HG02623 (cell line): ENCODE measurements at regions not wholly inside any gene's neighbourhood (a gene's known extent, or its start where the extent isn't known, plus 50 kb on each side); places are given as distances from the start of the nearest gene placed in this dataset.

ENCODE experiments used
- ATAC-seq: cut with Tn5 transposase; IDR thresholded peaks from one replicate; pipeline ENCODE4 v1.9.1; 2021; ENCODE audit warnings: moderate library complexity; ENCODE audit not compliant: unreplicated experiment

DNA sequence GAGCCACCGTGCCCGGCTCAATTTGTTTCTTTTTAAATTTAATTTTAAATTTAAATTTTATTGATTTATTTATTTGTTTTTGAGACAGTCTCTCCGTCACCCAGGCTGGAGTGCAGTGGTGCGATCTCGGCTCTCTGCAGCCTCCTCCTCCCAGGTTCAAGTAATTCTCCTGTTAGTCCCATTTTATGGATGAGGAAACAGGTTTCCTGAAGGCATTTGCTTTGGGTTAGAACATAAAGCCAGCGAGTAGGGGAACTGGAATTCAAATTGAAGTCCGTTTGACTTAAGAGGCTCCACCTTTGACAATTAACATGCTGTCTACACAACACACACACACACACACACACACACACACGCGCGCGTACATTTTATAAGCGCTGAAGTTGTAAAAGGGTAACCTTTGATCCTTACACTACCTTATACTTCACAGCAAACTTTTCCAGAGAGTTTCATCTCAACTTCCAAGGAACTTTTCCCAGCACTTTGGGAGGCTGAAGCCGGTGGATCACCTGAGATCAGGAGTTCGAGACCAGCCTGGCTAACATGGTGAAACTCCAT lies 232.0 kb downstream of the BCAS1 start:
- no peak for ATAC-seq

GRCh38 chr20:53837126-53837826 lies 233.1 kb downstream of the BCAS1 start:
- no peak for ATAC-seq

- ATAC-seq, result no peak
Observed at GRCh38 chr20:53834749-53835148, 235.6 kb downstream of the BCAS1 start.

GRCh38 chr20:53834062-53834442 lies 236.3 kb downstream of the BCAS1 start:
- no peak for ATAC-seq

DNA sequence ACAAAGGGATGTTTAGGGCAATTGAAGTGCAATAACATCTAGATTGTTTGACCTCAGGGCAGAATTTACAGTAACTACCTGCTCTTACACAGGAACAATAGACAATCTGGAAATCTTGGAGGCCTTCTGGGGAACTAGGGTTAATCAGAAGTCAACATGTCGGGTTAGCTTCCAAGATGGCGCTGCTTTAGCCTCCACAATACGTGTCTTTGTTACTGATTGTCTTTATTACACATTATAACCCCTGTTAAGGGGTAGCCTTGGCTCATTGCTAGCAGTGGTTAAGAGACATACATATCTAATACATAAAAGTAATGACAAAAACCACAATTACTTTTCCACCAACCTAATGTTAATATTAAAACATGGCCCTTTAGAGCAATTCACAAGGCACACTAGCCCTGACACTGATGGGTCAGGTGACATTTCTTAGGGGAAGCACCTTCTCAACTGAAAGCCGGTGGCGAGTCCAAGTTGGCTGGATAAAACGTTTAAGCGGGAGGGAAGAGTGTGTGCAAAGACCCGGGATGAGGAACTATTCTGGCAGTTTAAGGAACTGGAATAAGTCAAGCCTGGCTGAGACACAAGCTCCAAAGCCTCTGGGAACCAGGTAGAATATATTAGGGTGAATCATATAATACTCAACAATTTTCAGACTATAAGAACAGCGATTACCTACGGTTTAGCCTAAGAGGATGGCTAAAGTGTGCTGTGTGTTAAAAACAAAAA lies 236.9 kb downstream of the BCAS1 start:
- ATAC-seq, result no peak

DNA sequence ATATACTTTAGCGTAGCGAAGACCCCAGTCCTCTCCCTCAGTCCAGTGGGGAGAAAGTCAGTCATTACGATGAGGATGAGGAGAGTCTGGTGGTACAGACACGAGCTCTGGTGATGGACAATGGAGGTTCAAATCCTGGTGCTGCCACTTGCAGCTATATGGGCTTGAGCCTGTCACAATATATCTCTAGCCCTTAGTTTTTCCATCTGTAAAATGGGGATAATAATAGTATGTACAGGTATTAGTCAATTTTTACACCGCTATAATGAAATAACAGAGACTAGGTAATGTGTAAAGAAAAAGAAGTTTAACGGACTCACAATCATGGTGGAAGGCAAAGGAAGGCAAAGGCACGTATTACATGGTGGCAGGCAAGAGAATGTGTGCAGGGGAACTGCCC lies 237.9 kb downstream of the BCAS1 start:
- no peak for ATAC-seq

DNA sequence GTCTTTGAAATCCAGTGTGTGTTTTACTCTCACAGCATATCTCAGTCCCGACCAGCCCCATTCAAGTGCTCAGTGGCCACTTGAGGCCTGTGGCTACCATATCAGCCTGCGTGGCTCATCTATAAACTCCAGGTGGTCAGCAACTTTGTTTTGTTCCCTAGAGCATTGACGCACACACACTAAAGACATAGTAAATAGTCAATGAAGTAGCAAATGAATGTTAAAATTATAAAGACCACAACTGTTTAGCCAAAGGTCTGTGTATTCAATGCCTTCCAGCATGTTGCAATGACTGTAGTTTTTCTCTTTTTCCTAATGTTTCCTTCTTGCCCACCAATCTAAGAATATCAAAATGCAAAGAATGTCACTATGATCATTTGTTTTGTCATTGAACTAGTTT lies 238.2 kb upstream of the ZNF217 start:
- ATAC-seq, result no peak

DNA sequence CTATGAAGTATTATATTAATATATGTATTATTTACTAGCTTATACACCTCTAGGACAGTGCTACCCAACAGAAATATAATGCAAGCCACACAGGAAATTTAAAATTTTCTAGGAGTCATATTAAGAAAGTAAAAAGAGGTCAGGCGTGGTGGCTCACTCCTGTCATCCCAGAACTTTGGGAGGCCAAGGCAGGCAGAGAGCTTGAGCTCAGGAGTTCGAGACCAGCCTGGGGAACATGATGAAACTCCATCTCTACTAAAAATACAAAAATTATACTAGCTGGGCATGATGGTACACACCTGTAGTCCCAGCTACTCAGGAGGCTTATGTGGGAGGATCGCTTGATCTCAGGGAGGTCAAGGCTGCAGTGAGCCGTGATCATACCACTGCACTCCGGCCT lies 237.6 kb upstream of the ZNF217 start:
- no peak for ATAC-seq

GRCh38 chr20:53829724-53830521 lies 236.3 kb upstream of the ZNF217 start:
- peak; percentile 36 for ATAC-seq

DNA sequence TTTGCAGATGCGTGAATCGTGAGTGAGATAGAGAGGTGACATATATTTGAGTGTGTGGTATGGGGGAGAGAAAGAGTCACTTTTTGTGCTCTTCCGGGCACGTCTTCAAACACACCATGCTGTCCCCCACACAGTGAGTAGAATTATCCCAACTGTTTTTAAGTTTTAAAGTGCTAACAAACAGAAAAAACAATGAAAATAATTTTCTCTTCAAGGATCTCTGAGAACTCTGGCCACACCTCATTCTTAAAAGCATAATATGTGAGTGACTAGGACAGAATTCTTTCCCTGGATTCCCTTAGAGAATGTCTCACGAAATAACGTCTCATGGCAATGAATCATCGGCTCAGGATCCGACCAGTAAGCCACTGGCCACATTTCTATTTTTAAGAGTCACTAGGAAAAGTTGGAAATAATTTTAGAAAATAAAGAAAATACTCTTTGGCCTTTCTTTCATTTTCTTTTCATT lies 235.7 kb upstream of the ZNF217 start:
- ATAC-seq, result no peak

DNA sequence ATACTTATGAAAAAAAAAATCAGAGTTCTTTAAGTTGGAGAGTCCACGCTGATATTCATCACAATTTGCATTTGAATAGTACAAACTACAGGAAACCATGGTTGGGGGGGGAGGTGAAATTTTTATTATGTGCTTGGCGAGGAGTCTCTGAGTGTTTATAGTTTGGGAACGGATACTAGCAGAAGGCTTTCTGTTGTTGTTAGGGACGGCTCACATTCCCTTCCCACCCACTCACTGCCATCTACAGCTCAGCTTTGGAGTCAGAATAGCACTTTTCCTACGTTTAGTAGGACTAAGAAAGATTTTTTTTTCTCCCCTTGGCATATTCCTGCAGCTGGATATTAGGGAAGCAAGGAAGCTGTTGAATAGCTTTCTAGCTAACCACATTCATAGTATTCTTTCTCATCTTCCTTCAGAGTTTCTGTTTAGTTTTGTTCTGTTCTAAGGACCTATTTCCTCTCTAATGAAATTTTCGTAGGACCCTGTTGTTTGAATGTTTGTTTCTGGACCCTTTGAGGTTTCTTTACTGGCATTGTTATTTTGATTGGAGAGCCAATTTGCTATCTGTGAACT lies 235.1 kb upstream of the ZNF217 start:
- ATAC-seq, result no peak

- ATAC-seq, result no peak
Observed at GRCh38 chr20:53828088-53828681, 234.5 kb upstream of the ZNF217 start.

- ATAC-seq, result no peak
Observed at GRCh38 chr20:53827292-53828087, 233.9 kb upstream of the ZNF217 start.

- ATAC-seq, result no peak
Observed at GRCh38 chr20:53826597-53827291, 233.1 kb upstream of the ZNF217 start.

- ATAC-seq, result no peak
Observed at GRCh38 chr20:53826090-53826489, 232.5 kb upstream of the ZNF217 start.

- no peak for ATAC-seq
Observed at GRCh38 chr20:53825282-53825681, 231.6 kb upstream of the ZNF217 start.

DNA sequence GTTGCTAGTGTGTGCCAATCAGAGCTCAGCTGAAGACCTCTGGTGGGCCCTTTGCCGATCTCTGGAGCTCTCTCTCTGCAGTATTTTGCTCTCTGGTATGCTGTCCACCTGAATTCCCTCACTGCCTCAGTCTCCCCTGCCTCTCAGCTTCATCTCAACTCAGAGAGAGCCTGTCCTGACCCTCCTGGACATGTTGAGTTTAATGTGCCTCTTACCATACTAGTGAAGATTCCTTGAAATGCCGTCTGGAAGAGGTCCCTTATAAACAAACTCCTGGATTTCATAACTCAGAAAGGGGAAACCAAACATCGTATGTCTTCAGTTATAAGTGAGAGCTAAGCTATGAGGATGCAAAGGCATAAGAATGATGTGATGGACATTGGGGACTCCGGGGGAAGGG lies 231.1 kb upstream of the ZNF217 start:
- no peak for ATAC-seq

- ATAC-seq, result no peak
Observed at GRCh38 chr20:53823121-53823764, 229.6 kb upstream of the ZNF217 start.

DNA sequence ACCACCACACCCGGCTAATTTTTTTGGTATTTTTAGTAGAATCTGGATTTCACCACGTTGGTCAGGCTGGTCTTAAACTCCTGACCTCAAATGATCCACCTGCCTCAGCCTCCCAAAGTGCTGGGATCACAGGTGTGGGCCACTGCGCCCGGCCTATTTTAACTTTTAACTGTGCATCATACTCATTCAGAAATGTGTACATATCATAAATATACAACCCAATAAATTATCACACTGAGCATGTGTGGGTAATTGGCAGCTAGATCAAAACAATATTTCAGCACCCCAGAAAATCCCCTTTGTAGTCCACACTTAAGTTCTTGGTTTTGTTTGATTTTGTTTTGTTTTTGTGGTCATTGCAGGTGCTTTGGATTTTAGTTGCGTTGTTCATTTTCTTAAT lies 228.9 kb upstream of the ZNF217 start:
- ATAC-seq, result no peak
